ENCODE measurements at regions not wholly inside any gene's neighbourhood (a gene's known extent, or its start where the extent isn't known, plus 50 kb on each side); places are given as distances from the start of the nearest gene placed in this dataset.

DNA sequence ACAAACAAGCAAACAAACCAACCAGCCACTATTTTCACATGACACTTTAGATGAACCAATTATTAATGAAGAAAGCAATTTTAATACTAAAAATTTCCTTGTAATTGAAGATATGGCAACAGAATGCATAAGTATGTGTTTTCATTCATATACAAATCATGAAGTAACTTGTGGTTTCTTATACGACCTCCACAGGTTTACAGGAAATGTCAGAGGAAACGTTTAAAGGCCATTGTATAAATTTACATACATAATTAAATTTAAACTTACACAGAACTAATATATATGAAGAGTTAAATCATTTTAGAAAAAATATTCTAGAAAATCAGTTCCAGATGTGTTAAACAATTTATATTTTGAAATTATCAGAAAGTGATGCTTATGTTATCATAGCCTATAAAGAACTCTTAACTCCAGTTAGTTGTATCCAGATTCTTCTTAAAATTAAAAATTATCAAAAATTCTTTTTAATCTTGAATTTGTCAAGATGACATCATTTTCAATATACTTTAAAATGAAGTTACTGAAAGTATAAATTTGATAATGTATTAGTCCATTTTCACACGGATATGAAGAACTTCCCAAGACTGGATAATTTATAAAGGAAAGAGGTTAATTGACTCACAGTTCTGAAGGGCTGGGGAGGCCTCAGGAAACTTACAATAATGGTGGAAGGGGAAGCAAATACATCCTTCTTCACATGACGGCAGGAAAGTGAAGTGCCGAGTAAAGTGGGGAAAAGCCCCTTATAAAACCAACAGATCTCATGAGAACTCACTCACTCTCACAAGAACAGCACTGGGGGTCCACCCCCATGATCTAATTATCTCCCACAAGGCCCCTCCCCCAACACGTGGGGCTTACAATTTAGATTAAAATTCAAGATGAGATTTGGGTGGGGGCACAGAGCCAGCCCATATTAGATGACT, 192.0 kb downstream of the PIK3R1 start:
- DNase-seq (ENCODE audit: low read depth) = no peak

- no peak for DNase-seq (ENCODE audit: low read depth)
These were observed 192.9 kb downstream of the PIK3R1 start for GRCh38 chr5:68408345-68408871.

- no peak for DNase-seq (ENCODE audit: low read depth)
These were observed 193.7 kb downstream of the PIK3R1 start for GRCh38 chr5:68409259-68409658.

GRCh38 chr5:68411161-68411560, 195.6 kb downstream of the PIK3R1 start:
- no peak for DNase-seq (ENCODE audit: low read depth)

GRCh38 chr5:68415177-68416085, 199.9 kb downstream of the PIK3R1 start:
- no peak for DNase-seq (ENCODE audit: low read depth)

GRCh38 chr5:68416714-68417113, 201.2 kb downstream of the PIK3R1 start:
- DNase-seq (ENCODE audit: low read depth) = no peak

- DNase-seq (ENCODE audit: low read depth) = no peak
These were observed 202.6 kb downstream of the PIK3R1 start for GRCh38 chr5:68418201-68418600.

DNA sequence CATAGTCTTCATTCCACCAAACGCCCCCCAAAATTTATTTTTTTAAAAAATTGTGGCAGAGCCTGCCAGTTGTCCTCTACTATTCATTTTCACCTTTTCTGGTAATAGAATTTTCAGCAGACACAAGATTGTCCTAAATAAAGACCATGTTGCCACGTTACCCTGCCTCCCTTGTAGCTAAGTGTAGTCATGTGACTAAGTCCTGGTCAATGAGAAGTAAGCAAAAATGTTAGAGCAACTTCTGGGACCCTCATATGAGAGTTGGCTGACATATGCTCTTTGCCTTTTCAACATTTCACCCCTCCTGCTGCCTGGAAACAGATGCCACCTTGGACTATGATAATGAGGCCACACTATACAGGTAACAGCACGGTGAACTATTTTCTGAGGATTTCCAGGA, 203.1 kb downstream of the PIK3R1 start:
- no peak for DNase-seq (ENCODE audit: low read depth)

- no peak for DNase-seq (ENCODE audit: low read depth)
These were observed 203.6 kb downstream of the PIK3R1 start for GRCh38 chr5:68419081-68419636.

DNA sequence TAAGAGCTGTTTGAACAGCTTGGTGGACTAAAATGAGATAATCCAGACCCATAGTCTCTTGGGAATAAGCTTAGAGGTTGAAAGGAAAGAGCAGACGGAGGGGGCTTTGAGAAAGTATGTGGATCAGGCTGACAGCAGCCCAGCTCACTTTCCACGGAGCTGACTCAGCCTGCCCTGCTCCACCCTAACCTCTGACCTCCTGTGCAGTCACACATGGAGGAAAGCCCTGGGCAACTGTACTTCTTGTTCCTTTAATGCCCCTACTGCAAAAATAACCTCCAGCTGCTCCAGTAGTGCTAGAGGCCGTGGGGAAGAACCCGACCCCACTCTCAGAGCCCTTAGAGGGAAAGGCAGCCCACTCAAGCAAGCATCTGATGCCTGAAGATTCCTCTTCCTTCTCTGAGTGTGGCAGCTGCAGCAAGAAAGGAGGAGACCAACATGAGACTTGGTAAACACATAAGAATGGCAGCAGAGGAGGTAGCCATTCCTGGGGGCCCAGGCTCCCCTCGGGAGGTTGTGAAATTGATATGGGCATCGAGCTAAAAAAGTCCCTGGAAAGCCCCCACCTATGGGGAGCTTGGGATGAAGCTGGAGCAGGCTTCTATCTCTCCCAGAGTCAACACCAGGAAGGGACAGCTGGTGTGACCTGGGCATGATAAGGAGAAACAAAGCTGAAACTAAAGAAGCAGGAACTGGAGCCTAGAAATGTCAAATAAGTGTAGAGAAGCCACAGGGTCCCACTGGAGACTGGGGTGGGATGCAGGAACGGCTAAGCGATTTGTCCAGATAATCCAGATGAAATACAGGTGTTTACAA, 204.3 kb downstream of the PIK3R1 start:
- no peak for DNase-seq (ENCODE audit: low read depth)

DNA sequence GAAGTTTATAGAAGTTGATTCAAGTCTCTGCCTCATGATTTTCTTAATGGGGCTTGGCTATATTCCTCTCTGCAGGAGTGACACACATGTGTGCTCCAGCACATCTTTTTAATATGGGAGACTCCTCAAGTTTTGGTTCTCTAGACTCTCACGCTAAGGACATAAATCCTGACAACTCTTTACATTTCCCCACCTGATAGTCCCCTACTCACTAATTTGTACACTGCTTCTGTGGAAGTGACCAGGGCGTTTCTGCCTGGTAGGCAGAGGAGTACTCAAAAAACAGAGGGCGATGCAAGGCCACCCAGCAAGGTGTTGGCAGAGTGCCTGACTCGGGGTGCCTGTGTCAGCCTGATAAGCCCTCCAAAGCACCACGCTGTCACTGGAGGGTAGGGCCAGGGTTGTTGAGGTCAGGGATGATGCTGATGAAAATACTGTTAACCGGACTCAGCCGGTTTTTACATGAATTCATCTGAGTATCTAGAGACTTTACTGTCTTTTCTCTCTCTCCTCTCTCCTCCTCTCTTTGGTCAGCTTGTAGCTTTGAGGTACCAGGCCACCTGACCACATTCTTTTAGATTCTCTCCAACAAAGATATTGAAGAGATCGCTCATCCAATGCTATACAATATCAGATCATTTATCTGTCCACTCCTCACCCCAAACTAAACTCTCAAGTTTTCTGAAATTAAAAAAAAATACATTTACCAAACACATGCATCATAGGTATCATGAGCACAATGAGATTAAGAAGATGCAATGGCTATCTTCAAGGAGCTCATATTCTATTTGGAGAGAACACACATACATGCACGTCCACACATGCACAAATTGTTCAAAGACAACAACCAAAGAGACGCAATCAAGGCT, 205.2 kb downstream of the PIK3R1 start:
- no peak for DNase-seq (ENCODE audit: low read depth)

DNA sequence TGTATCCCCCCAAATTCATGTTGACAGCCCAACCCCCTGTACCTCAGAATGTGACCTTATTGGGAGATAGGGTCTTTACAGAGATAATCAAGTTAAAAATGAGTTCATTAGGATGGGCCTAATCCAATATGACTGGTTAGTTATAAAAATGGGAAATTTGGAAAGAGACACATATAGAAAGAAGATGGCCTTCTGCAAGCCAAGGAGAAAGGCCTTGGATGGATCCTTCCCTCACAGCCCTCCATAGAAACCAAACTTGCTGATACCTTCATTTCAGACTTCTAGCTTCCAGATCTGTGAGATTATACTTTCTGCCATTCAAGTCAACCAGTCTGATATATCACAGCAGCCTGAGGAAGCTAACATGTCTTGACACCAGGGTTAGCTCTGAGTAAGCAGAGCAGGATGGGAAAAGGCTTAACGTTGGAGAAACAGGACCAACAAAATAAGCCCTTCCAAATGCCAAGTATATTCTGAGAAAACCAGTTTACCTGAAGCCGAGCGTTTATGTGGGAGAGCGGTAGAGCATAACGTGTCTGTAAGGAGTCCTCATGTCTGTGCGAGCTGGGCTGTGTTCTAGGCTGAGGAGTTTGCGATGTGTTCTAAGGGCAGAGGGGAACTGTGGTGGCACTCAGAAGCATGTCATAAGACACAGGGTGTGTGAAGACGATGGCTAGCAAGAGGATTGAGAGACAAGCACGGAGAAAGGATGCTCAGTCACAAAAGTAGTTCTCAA, 206.1 kb downstream of the PIK3R1 start:
- no peak for DNase-seq (ENCODE audit: low read depth)

DNA sequence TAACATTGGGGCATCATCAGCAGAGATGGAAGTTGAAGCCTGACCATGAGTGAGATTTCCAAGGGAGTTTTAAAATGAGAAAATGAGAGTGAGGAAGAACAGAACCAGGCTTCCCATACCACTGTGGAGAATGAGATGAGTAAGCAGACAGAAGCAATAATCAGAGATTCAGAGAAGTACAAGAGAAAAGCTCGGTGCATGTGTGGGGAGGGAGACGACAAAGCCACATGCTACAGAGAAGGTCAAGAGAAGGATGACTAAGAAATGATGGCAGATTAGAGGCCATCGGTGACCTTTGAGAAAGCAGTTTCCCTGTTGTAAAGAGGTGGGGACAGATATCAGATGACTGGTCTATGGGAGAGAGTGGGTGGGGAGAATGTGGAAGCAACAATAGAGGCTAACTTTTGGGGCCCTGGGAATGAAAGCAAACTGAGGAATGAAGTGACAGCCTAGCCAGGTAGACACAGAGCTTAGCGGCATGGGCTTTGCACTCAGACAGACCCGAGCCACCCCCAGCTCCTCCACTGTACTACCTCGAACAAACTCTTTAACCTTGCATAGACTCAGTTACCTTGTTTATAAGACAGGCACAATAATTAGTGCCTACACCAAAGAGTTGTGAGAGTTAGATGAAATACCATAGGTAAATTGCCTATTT, 207.7 kb downstream of the PIK3R1 start:
- no peak for DNase-seq (ENCODE audit: low read depth)

DNA sequence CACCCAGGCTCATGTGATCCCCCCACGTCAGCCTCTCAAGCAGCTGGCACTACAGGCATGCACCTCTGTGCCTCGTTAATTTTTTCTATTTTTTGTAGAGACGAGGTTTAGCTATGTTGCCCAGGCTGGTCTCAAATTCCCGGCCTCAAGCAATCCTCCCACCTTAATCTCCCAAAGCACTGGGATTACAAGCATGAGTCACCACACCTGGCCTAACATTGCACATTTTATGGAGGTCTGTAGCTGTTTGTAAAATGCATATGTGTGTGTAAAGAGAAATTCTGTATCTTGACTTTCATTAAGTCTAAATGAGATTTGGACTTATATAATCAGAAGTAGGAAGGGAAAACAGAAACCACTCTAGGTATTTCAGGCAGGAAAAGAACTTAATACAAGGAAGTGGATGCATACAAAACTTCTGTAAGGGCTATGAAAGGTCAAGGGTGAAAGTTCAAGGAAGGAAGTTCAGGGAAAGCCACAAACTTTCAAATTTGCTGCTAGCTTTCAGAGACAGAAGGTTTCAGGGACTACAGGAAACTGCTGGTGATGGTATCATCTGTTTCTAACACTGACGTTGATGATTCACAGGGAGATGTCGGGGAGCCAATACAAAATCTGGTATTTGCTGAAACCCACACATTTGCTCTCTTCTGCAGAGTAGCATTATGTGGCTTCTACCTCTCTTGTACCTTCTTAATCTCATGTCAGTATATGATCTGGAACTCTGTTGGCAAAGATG, 209.4 kb downstream of the PIK3R1 start:
- DNase-seq (ENCODE audit: low read depth) = no peak

DNA sequence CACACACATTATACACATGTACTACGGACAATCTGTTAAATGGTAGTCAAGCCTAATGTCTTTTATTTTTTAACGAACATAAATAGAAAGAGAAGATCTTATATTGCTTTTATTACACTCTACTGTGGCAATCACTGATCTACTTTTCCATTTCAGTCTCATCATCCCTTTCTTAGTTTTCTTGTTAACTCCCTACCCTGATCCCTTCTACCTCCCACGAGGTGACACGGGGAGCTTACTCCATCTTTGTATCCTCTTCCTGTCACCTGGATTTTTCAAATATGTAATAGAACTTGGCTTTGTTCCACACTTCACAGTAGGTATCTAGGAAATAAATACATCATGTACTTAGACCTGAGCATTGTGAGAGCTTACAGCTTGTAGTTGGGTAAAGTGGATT, 211.0 kb downstream of the PIK3R1 start:
- DNase-seq (ENCODE audit: low read depth) = no peak

- DNase-seq (ENCODE audit: low read depth) = no peak
These were observed 212.8 kb downstream of the PIK3R1 start for GRCh38 chr5:68428231-68428811.

GRCh38 chr5:68429510-68429909, 214.0 kb downstream of the PIK3R1 start:
- no peak for DNase-seq (ENCODE audit: low read depth)

DNA sequence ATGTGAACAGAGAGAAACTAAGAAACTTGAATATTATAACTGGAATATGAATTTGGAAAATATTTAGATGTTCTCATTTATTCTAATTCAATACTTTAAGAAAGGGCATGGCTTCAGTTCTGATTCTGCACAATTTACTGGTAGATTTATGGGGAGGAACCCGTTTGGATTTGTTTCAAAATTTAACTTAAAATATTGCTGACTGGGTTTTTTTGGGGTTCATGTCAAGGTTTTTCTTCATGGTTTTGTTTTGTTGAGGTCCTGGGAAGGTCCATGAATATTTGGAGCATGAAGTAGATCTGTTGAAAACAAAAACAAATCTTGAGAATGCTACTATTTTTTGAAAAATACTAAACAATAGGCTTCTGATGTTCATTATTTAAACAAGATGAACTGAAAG, 214.7 kb downstream of the PIK3R1 start:
- DNase-seq (ENCODE audit: low read depth) = no peak

All from stimulated activated CD8-positive, alpha-beta memory T cell treated with anti-CD3 and anti-CD28 coated beads, Interleukin-12 subunit alpha, Interleukin-12 subunit beta, amount 100 ng/mL, for 4 hours (primary cell).